ENCODE measurements at regions not wholly inside any gene's neighbourhood (a gene's known extent, or its start where the extent isn't known, plus 50 kb on each side); places are given as distances from the start of the nearest gene placed in this dataset.

- Histone ChIP-seq H3K27me3 (ENCODE audit: control insufficient read depth in 3 of 3, insufficient read depth in 3 of 3, low read length in 3 of 3) (no peaks in the 10 kb centered on the region), H3K36me3 (ENCODE audit: control insufficient read depth in 3 of 3, insufficient read depth in 3 of 3, low read length in 3 of 3) (no peaks in the 10 kb centered on the region), H3K9ac (ENCODE audit: low read depth in 1 of 3, low read length in 3 of 3) (no peak overlapping the region), H3K27ac (ENCODE audit: low read depth, low read length) (no peak overlapping the region), H3K4me3 (ENCODE audit: low read length in 3 of 3) (no peak overlapping the region), H3K9me3 (ENCODE audit: control insufficient read depth in 3 of 3, low read length in 3 of 3) (peaks cover 0 to 2% (median 0%) of the 10 kb centered on the region in 3 donors), H3K4me1 (ENCODE audit: control insufficient read depth in 3 of 3, insufficient read depth in 3 of 3, low read length in 3 of 3) (no peaks in the 10 kb centered on the region)
Observed at GRCh38 chr20:6468423-6469116, 298.9 kb upstream of the BMP2 start.

- no peak overlapping the region for H3K4me3 ChIP-seq (ENCODE audit: low read length in 3 of 3)
- peaks cover 0 to 2% (median 0%) of the 10 kb centered on the region in 3 donors for H3K9me3 ChIP-seq (ENCODE audit: control insufficient read depth in 3 of 3, low read length in 3 of 3)
- no peaks in the 10 kb centered on the region for H3K36me3 ChIP-seq (ENCODE audit: control insufficient read depth in 3 of 3, insufficient read depth in 3 of 3, low read length in 3 of 3)
- no peak overlapping the region for H3K27ac ChIP-seq (ENCODE audit: low read depth, low read length)
- no peaks in the 10 kb centered on the region for H3K4me1 ChIP-seq (ENCODE audit: control insufficient read depth in 3 of 3, insufficient read depth in 3 of 3, low read length in 3 of 3)
- H3K27me3 ChIP-seq (ENCODE audit: control insufficient read depth in 3 of 3, insufficient read depth in 3 of 3, low read length in 3 of 3), result no peaks in the 10 kb centered on the region
- H3K9ac ChIP-seq (ENCODE audit: low read depth in 1 of 3, low read length in 3 of 3), result no peak overlapping the region
Observed at GRCh38 chr20:6467562-6467961, 299.9 kb upstream of the BMP2 start.

- H3K4me1 ChIP-seq (ENCODE audit: control insufficient read depth in 3 of 3, insufficient read depth in 3 of 3, low read length in 3 of 3), result no peaks in the 10 kb centered on the region
- no peaks in the 10 kb centered on the region for H3K36me3 ChIP-seq (ENCODE audit: control insufficient read depth in 3 of 3, insufficient read depth in 3 of 3, low read length in 3 of 3)
- H3K27me3 ChIP-seq (ENCODE audit: control insufficient read depth in 3 of 3, insufficient read depth in 3 of 3, low read length in 3 of 3), result no peaks in the 10 kb centered on the region
- no peak overlapping the region for H3K4me3 ChIP-seq (ENCODE audit: low read length in 3 of 3)
- H3K9ac ChIP-seq (ENCODE audit: low read depth in 1 of 3, low read length in 3 of 3), result no peak overlapping the region
- no peak overlapping the region for H3K27ac ChIP-seq (ENCODE audit: low read depth, low read length)
- peaks cover 0 to 2% (median 0%) of the 10 kb centered on the region in 3 donors for H3K9me3 ChIP-seq (ENCODE audit: control insufficient read depth in 3 of 3, low read length in 3 of 3)
Observed at GRCh38 chr20:6466075-6466810, 301.2 kb upstream of the BMP2 start.

- no peaks in the 10 kb centered on the region for H3K9me3 ChIP-seq (ENCODE audit: control insufficient read depth in 3 of 3, low read length in 3 of 3)
- no peak overlapping the region for H3K9ac ChIP-seq (ENCODE audit: low read depth in 1 of 3, low read length in 3 of 3)
- no peak overlapping the region for H3K27ac ChIP-seq (ENCODE audit: low read depth, low read length)
- no peaks in the 10 kb centered on the region for H3K4me1 ChIP-seq (ENCODE audit: control insufficient read depth in 3 of 3, insufficient read depth in 3 of 3, low read length in 3 of 3)
- H3K4me3 ChIP-seq (ENCODE audit: low read length in 3 of 3), result no peak overlapping the region
- H3K27me3 ChIP-seq (ENCODE audit: control insufficient read depth in 3 of 3, insufficient read depth in 3 of 3, low read length in 3 of 3), result no peaks in the 10 kb centered on the region
- no peaks in the 10 kb centered on the region for H3K36me3 ChIP-seq (ENCODE audit: control insufficient read depth in 3 of 3, insufficient read depth in 3 of 3, low read length in 3 of 3)
Observed at GRCh38 chr20:6450841-6451240, 316.6 kb upstream of the BMP2 start.

GRCh38 chr20:6440443-6440799 lies 317.6 kb upstream of the FERMT1 start:
- Histone ChIP-seq H3K4me1 (ENCODE audit: control insufficient read depth in 3 of 3, insufficient read depth in 3 of 3, low read length in 3 of 3) (no peaks in the 10 kb centered on the region), H3K27me3 (ENCODE audit: control insufficient read depth in 3 of 3, insufficient read depth in 3 of 3, low read length in 3 of 3) (no peaks in the 10 kb centered on the region), H3K36me3 (ENCODE audit: control insufficient read depth in 3 of 3, insufficient read depth in 3 of 3, low read length in 3 of 3) (no peaks in the 10 kb centered on the region), H3K4me3 (ENCODE audit: low read length in 3 of 3) (no peak overlapping the region), H3K27ac (ENCODE audit: low read depth, low read length) (no peak overlapping the region), H3K9ac (ENCODE audit: low read depth in 1 of 3, low read length in 3 of 3) (no peak overlapping the region), H3K9me3 (ENCODE audit: control insufficient read depth in 3 of 3, low read length in 3 of 3) (no peaks in the 10 kb centered on the region)

GRCh38 chr20:6439737-6440442 lies 317.1 kb upstream of the FERMT1 start:
- Histone ChIP-seq H3K4me1 (ENCODE audit: control insufficient read depth in 3 of 3, insufficient read depth in 3 of 3, low read length in 3 of 3) (no peaks in the 10 kb centered on the region), H3K9me3 (ENCODE audit: control insufficient read depth in 3 of 3, low read length in 3 of 3) (no peaks in the 10 kb centered on the region), H3K27ac (ENCODE audit: low read depth, low read length) (no peak overlapping the region)

GRCh38 chr20:6434131-6434530 lies 311.3 kb upstream of the FERMT1 start:
- Histone ChIP-seq H3K4me3 (ENCODE audit: low read length in 3 of 3) (no peak overlapping the region), H3K27me3 (ENCODE audit: control insufficient read depth in 3 of 3, insufficient read depth in 3 of 3, low read length in 3 of 3) (no peaks in the 10 kb centered on the region), H3K36me3 (ENCODE audit: control insufficient read depth in 3 of 3, insufficient read depth in 3 of 3, low read length in 3 of 3) (no peaks in the 10 kb centered on the region), H3K4me1 (ENCODE audit: control insufficient read depth in 3 of 3, insufficient read depth in 3 of 3, low read length in 3 of 3) (no peaks in the 10 kb centered on the region), H3K9ac (ENCODE audit: low read depth in 1 of 3, low read length in 3 of 3) (no peak overlapping the region), H3K27ac (ENCODE audit: low read depth, low read length) (no peak overlapping the region), H3K9me3 (ENCODE audit: control insufficient read depth in 3 of 3, low read length in 3 of 3) (no peaks in the 10 kb centered on the region)

More at GRCh38 chr20:6439737-6440442, 317.1 kb upstream of the FERMT1 start:
- Histone ChIP-seq H3K27me3 (ENCODE audit: control insufficient read depth in 3 of 3, insufficient read depth in 3 of 3, low read length in 3 of 3) (no peaks in the 10 kb centered on the region), H3K36me3 (ENCODE audit: control insufficient read depth in 3 of 3, insufficient read depth in 3 of 3, low read length in 3 of 3) (no peaks in the 10 kb centered on the region), H3K9ac (ENCODE audit: low read depth in 1 of 3, low read length in 3 of 3) (no peak overlapping the region), H3K4me3 (ENCODE audit: low read length in 3 of 3) (no peak overlapping the region)

GRCh38 chr20:6430381-6430780 lies 307.6 kb upstream of the FERMT1 start:
- no peak overlapping the region for H3K27ac ChIP-seq (ENCODE audit: low read depth, low read length)
- no peak overlapping the region for H3K4me3 ChIP-seq (ENCODE audit: low read length in 3 of 3)
- no peaks in the 10 kb centered on the region for H3K9me3 ChIP-seq (ENCODE audit: control insufficient read depth in 3 of 3, low read length in 3 of 3)
- no peaks in the 10 kb centered on the region for H3K36me3 ChIP-seq (ENCODE audit: control insufficient read depth in 3 of 3, insufficient read depth in 3 of 3, low read length in 3 of 3)
- H3K9ac ChIP-seq (ENCODE audit: low read depth in 1 of 3, low read length in 3 of 3), result no peak overlapping the region
- H3K4me1 ChIP-seq (ENCODE audit: control insufficient read depth in 3 of 3, insufficient read depth in 3 of 3, low read length in 3 of 3), result no peaks in the 10 kb centered on the region
- no peaks in the 10 kb centered on the region for H3K27me3 ChIP-seq (ENCODE audit: control insufficient read depth in 3 of 3, insufficient read depth in 3 of 3, low read length in 3 of 3)

- H3K4me3 ChIP-seq (ENCODE audit: low read length in 3 of 3), result no peak overlapping the region
- H3K27ac ChIP-seq (ENCODE audit: low read depth, low read length), result no peak overlapping the region
- no peaks in the 10 kb centered on the region for H3K36me3 ChIP-seq (ENCODE audit: control insufficient read depth in 3 of 3, insufficient read depth in 3 of 3, low read length in 3 of 3)
- H3K4me1 ChIP-seq (ENCODE audit: control insufficient read depth in 3 of 3, insufficient read depth in 3 of 3, low read length in 3 of 3), result no peaks in the 10 kb centered on the region
- no peaks in the 10 kb centered on the region for H3K27me3 ChIP-seq (ENCODE audit: control insufficient read depth in 3 of 3, insufficient read depth in 3 of 3, low read length in 3 of 3)
- H3K9me3 ChIP-seq (ENCODE audit: control insufficient read depth in 3 of 3, low read length in 3 of 3), result no peaks in the 10 kb centered on the region
- H3K9ac ChIP-seq (ENCODE audit: low read depth in 1 of 3, low read length in 3 of 3), result no peak overlapping the region
Observed at GRCh38 chr20:6426287-6426891, 303.6 kb upstream of the FERMT1 start.
